ENCODE measurements at regions not wholly inside any gene's neighbourhood (a gene's known extent, or its start where the extent isn't known, plus 50 kb on each side); places are given as distances from the start of the nearest gene placed in this dataset.

DNA sequence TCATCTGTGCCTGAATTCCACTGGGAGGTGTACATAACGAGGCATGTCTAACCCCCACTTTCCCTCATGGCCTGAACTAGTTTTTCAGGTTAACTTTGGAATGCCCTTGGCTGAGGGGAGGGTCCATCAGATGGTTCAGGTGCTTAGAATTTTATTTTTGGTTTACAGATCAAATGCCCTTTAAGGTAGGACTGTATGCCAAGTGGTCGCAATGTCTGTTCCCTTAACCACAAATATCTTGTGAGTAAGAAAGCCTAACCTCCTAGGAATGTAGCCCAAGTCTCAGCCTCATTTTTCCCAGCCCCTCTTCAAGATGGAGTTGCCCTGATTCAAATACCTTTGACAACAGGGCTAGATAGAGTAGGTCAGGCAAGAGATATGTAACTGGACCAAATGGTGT lies 78.4 kb downstream of the RNASET2 start:
- H3K4me1 Mint-ChIP-seq: no peaks in the 10 kb centered on the region
- no peak for DNase-seq
- no peaks in the 10 kb centered on the region for H3K27me3 Mint-ChIP-seq
- H3K4me3 Mint-ChIP-seq: no peak overlapping the region
- H3K27ac Mint-ChIP-seq: no peak overlapping the region
- CTCF ChIA-PET: no interaction called here
- POLR2A ChIA-PET: no interaction called here
- H3K9me3 Mint-ChIP-seq: peaks cover 3% of the 10 kb centered on the region
- no peaks in the 10 kb centered on the region for H3K36me3 Mint-ChIP-seq (ENCODE audit: low read depth)

DNA sequence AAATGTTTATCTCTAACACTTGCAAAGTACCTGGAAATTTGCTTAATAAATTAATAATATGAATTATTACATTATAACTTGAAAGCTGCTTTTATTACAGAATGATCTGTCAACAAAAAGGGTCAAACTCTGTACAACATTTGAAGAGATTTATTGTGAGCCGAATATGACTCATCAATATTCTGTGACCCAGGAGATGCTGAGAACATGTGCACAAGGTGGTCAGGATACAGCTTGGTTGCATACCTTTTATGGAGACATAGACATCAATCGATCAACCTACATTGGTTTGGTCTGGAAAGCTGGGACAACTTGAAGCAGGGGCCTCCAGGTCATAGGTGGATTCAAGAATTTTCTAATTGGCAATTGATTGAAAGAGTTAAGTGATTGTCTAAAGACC lies 79.0 kb downstream of the RNASET2 start:
- CTCF ChIA-PET: no interaction called here
- no peak overlapping the region for H3K27ac Mint-ChIP-seq
- H3K9me3 Mint-ChIP-seq: no peaks in the 10 kb centered on the region
- no peaks in the 10 kb centered on the region for H3K4me1 Mint-ChIP-seq
- no peaks in the 10 kb centered on the region for H3K27me3 Mint-ChIP-seq
- H3K36me3 Mint-ChIP-seq (ENCODE audit: low read depth): no peaks in the 10 kb centered on the region
- H3K4me3 Mint-ChIP-seq: no peak overlapping the region
- no peak for DNase-seq
- POLR2A ChIA-PET: no interaction called here

DNA sequence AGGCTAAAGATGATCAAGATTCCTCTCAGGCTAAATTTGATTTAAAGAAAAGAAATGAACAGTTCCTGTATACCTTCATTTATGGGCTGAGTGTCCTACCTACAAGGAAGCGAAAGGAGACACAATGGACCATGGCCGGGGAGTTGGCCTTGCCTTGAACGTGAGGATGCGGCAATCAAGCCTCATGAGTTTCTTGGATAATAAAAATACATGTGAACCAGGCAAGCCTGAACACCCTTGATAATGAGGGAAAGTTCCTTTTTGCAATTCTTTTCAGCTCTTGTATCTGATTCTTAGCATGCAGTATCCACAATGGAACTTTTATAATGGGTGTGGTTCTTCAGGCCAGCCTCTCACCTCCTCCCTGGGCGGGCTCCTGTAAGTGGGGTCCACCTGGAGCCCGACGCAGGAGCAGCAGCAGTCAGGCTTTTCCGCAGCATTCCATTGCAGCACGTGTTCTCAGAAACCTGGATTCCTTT lies 83.8 kb downstream of the RNASET2 start:
- H3K36me3 Mint-ChIP-seq (ENCODE audit: low read depth): no peaks in the 10 kb centered on the region
- H3K4me3 Mint-ChIP-seq: no peak overlapping the region
- no peak overlapping the region for H3K27ac Mint-ChIP-seq
- H3K9me3 Mint-ChIP-seq: no peaks in the 10 kb centered on the region
- no peaks in the 10 kb centered on the region for H3K27me3 Mint-ChIP-seq
- no peaks in the 10 kb centered on the region for H3K4me1 Mint-ChIP-seq
- DNase-seq: no peak
- ChIA-PET CTCF (interaction anchor here (1.1 kb wide), 1 partner anchor 10 kb away, joined by 3 read pairs; no protein-coding TSS in a partner anchor), POLR2A (no interaction called here)

DNA sequence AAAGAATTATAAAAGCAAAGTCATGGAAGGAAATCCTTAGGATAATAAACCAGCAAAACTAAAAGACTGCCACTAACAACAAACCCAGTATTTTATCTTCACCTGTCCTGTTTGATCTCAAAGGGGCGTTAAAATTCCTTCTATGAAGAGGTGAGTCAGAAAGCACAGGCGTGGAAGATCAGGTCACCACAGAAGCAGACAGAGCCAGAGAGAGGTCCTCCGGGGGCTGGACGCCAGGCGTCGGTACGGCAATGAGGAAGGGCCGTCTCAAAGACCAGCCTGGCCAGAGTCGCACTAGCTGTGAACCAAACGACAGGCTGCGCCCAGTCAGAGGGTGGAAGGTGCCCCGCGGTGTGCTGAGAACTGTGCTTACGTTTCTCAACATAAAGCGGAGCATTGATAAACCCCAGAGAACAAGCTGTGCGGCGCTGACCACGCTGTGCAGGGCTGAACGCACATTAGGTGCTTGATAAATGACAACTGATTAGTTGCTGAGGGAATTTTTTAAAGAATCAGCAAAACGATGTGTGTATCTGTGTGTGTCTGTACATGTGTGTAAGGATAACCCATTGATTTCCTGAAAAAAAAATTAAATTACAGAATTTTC lies 85.6 kb downstream of the RNASET2 start:
- no peak overlapping the region for H3K4me3 Mint-ChIP-seq
- DNase-seq: no peak
- no peak overlapping the region for H3K27ac Mint-ChIP-seq
- POLR2A ChIA-PET: no interaction called here
- H3K27me3 Mint-ChIP-seq: no peaks in the 10 kb centered on the region
- H3K9me3 Mint-ChIP-seq: no peaks in the 10 kb centered on the region
- CTCF ChIA-PET: no interaction called here
- no peaks in the 10 kb centered on the region for H3K36me3 Mint-ChIP-seq (ENCODE audit: low read depth)
- H3K4me1 Mint-ChIP-seq: no peaks in the 10 kb centered on the region

DNA sequence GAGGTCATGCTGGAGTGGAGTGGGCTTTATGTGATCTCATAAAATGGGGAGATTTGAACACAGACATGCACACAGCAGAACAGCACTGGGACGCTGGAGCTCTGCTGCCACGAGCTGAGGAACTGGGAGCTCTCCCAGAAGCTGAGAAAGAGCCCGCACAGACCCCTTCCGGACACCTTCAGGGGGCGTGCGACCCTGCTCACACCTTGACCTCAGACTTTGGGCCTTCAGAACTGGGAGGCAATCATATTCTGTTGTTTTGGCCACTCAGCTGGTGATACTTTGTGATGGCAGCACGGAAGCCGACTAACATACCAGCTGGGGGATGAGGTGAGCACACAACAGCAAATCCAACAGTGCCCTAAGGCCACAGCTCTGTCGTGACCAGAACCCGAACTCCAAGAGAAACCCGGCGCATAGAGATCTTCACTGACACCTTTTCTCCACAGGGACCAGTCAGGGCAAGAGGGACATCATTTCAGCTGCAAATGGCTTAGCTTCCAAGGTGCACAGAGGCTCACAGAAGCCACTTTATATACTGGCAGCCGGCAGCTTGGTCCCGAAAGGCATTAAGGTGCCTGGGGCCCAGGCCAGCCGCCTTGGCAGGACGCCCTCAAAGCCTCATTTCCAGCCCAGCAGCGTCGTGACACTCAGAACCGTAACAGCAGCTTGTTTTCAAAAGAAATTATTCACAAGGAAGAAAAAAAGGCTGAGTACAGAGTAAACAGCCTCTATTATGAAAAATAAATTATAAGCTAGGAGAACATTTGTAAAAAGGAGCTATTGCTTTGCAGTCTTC lies 89.3 kb downstream of the RNASET2 start:
- H3K27ac Mint-ChIP-seq: no peak overlapping the region

DNA sequence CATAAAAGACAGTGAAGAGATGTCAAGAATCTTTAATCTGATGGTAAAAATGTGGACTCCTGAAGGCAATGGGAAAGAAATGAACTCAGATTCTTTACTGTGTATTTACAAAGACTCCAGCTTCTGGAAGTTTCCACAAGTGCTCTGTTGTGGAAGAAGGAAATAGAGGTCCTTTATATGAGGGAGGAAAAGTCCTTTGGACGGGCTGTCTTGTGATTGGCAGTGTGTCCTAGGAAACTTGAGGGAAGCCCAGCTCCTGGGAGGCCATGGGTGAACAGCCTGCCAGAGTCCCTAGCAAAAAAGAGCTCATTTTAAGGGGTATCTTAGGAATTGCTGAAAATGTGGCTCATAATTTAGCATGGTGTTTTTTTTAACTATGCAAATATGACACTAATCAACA lies 92.0 kb downstream of the RNASET2 start:
- Mint-ChIP-seq H3K4me3 (no peak overlapping the region), H3K27ac (no peak overlapping the region)
- POLR2A ChIA-PET: no interaction called here

More for the DNA sequence above, 89.3 kb downstream of the RNASET2 start:
- ChIA-PET CTCF (no interaction called here), POLR2A (no interaction called here)
- peaks cover under 1% of the 10 kb centered on the region for H3K4me1 Mint-ChIP-seq
- H3K27me3 Mint-ChIP-seq: peaks cover 17% of the 10 kb centered on the region
- no peak for DNase-seq
- H3K4me3 Mint-ChIP-seq: no peak overlapping the region
- no peaks in the 10 kb centered on the region for H3K36me3 Mint-ChIP-seq (ENCODE audit: low read depth)
- H3K9me3 Mint-ChIP-seq: no peaks in the 10 kb centered on the region

DNA sequence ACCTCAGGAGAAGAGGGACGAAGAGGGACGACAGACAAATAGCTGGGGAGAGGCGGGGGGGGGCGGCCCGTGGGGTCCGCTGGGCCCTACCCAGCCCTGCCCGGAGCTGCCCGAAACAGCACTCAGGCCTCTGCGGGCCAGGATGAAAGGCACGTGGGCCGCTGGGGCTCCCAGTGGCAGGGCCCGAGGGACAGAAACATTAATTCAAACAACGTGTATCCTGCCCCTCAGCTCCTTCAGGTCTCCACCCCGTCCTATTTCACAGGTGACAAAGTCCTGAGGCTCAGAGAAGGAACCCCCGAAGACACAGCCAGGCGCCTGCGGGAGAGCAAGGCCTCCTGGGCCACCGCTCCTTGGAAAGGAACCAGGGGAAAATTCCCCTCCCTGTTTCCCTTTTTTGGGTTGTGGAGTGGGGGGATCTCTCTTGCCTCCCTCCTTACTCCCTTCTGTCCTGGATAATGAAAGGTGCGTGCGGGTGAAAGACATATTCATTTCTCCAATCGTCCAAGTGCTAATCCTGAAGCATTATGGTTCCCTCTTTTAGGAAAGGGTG lies 93.3 kb downstream of the RNASET2 start:
- POLR2A ChIA-PET: no interaction called here
- no peaks in the 10 kb centered on the region for H3K36me3 Mint-ChIP-seq (ENCODE audit: low read depth)
- H3K27ac Mint-ChIP-seq: no peak overlapping the region
- DNase-seq: no peak
- H3K27me3 Mint-ChIP-seq: peaks cover 41% of the 10 kb centered on the region
- CTCF ChIA-PET: interaction anchor here (0.8 to 1.4 kb wide), 3 partner anchors 10 to 95 kb away, joined by 3 read pairs; no protein-coding TSS in a partner anchor
- H3K4me1 Mint-ChIP-seq: peaks cover 7% of the 10 kb centered on the region
- no peaks in the 10 kb centered on the region for H3K9me3 Mint-ChIP-seq
- peak overlapping the region; percentile 70 for H3K4me3 Mint-ChIP-seq

More for the DNA sequence above, 92.0 kb downstream of the RNASET2 start:
- no peak for DNase-seq
- Mint-ChIP-seq H3K27me3 (peaks cover 39% of the 10 kb centered on the region), H3K9me3 (no peaks in the 10 kb centered on the region), H3K36me3 (ENCODE audit: low read depth) (no peaks in the 10 kb centered on the region), H3K4me1 (peaks cover 7% of the 10 kb centered on the region)
- CTCF ChIA-PET: no interaction called here

DNA sequence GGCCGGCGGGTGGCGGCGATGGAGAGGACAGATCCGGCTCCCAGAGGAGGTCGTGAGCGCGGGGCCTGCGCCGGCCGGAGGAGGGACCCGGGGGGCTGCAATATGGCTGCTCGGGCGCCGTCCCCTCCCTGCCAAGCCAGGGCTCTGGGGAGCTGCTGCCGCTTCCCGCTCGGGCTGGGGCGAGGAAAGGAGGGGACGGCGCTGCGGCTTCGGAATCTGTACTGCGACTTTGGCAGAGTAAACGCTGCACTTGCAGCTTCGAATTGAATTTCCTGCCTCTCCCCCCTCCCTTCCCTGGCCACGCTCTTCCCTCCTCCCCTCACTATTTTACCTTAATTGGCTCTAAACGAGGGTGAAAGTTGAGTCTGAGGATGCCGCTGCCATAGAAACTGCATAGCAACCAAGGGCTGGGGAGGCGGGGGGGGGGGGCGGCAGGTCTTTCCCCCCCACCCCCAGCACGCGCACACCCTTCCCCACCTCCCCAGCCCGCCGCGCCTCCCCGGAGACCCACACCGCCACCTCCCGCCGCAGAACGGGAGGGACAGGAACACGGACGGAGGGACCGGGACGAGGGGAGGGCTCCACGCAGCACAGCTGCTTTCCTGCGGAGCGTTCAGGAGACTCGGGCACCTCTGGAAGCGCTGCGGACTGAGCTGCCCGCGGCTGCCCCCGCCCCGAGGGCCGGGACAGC lies 93.9 kb downstream of the RNASET2 start:
- Mint-ChIP-seq H3K4me3 (peak overlapping the region; percentile 70), H3K27ac (no peak overlapping the region), H3K9me3 (no peaks in the 10 kb centered on the region), H3K36me3 (ENCODE audit: low read depth) (no peaks in the 10 kb centered on the region), H3K27me3 (peaks cover 41% of the 10 kb centered on the region), H3K4me1 (peaks cover 7% of the 10 kb centered on the region)
- POLR2A ChIA-PET: no interaction called here
- CTCF ChIA-PET: interaction anchor here (0.8 to 1.4 kb wide), 3 partner anchors 10 to 95 kb away, joined by 3 read pairs; no protein-coding TSS in a partner anchor
- DNase-seq: peak; percentile 43

DNA sequence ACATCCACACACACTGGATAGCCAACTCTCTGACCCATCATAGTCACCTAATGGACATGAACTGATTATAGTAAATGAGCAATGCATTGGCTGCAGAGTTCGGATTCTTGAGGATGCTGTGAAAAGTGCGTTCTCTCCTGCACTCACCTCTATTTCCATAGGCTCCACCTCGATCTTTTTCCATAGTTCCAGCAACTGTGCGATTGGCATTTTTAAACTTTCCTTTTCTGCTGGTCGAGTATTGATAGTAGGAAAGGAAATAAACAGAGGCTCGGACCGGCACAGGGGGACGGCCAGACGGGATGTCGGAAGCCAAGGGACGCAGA lies 94.4 kb downstream of the RNASET2 start:
- CTCF ChIA-PET: interaction anchor here (1.4 kb wide), 1 partner anchor 87 kb away, joined by 3 read pairs; no protein-coding TSS in a partner anchor

DNA sequence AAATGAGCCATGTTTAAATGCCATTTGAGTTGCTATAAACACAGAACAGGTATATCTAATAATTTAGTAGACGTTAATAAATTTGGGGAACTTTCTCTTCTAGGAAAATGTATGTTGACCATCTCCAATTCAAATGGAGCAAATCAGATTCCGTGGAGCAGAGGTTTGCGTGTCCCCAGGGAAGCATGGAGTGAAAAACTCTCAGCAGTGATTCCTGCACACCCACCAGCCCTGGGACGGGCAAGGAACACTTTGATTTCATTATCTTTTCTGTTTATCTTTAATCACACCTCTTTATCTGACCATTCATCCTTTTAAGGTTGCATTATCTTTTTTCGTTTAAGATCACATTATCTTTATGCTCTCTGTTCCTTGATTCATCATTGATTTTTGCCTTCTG lies 95.0 kb downstream of the RNASET2 start:
- POLR2A ChIA-PET: no interaction called here
- no peaks in the 10 kb centered on the region for H3K9me3 Mint-ChIP-seq
- H3K4me1 Mint-ChIP-seq: peaks cover 7% of the 10 kb centered on the region
- no peak for DNase-seq
- no peak overlapping the region for H3K4me3 Mint-ChIP-seq
- peaks cover 41% of the 10 kb centered on the region for H3K27me3 Mint-ChIP-seq
- no peaks in the 10 kb centered on the region for H3K36me3 Mint-ChIP-seq (ENCODE audit: low read depth)
- no peak overlapping the region for H3K27ac Mint-ChIP-seq
- CTCF ChIA-PET: no interaction called here

More for the DNA sequence above, 94.4 kb downstream of the RNASET2 start:
- Mint-ChIP-seq H3K27ac (no peak overlapping the region), H3K4me1 (peaks cover 7% of the 10 kb centered on the region), H3K27me3 (peaks cover 41% of the 10 kb centered on the region), H3K4me3 (peak overlapping the region; percentile 70), H3K36me3 (ENCODE audit: low read depth) (no peaks in the 10 kb centered on the region), H3K9me3 (no peaks in the 10 kb centered on the region)
- POLR2A ChIA-PET: no interaction called here
- DNase-seq: no peak

DNA sequence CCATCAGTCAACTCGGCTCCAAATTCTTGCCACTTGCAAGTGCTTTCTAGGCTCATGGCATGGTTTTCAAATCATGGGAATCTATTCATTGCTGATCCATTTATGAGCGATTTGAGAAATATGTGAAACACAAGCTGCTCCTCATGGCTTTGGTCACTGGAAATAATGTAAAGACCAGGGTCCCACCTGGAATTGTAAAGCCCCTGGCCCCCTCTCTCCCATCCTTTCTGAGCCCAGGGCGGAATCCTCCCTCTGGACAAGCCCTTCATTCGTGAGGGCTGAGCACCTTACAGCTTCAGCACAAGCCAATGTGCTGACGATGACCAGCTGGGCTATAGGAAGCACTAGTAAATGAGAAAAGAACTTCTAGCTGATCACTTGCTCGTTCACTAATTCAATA lies 96.0 kb downstream of the RNASET2 start:
- POLR2A ChIA-PET: no interaction called here
- CTCF ChIA-PET: interaction anchor here (0.9 to 1.2 kb wide), 2 partner anchors 21 to 51 kb away, joined by 3 to 4 read pairs; no protein-coding TSS in a partner anchor
- H3K27ac Mint-ChIP-seq: no peak overlapping the region
- H3K27me3 Mint-ChIP-seq: peaks cover 41% of the 10 kb centered on the region
- DNase-seq: no peak
- H3K4me1 Mint-ChIP-seq: peaks cover 7% of the 10 kb centered on the region
- no peak overlapping the region for H3K4me3 Mint-ChIP-seq
- no peaks in the 10 kb centered on the region for H3K9me3 Mint-ChIP-seq
- no peaks in the 10 kb centered on the region for H3K36me3 Mint-ChIP-seq (ENCODE audit: low read depth)

DNA sequence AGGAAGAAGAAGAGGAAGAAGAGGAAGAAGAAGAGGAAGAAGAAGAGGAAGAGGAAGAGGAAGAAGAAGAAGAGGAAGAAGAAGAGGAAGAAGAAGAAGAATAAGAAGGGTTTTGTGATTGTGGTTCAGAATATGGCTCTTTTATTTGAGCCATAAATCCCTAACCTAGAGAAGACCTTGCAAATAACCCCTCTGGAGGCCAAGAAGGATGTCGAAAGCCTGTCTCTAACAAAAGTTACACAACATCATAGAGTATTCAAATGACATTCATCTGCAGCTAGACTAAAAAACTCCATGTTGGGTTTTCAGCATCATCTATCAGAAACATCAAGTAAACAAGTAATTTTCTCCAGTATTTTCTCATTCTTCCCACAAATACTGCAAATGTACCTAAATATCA lies 100.9 kb downstream of the RNASET2 start:
- no peak for DNase-seq
- no peaks in the 10 kb centered on the region for H3K36me3 Mint-ChIP-seq (ENCODE audit: low read depth)
- H3K27ac Mint-ChIP-seq: no peak overlapping the region
- no peaks in the 10 kb centered on the region for H3K4me1 Mint-ChIP-seq
- no peak overlapping the region for H3K4me3 Mint-ChIP-seq
- POLR2A ChIA-PET: no interaction called here
- no peaks in the 10 kb centered on the region for H3K9me3 Mint-ChIP-seq
- CTCF ChIA-PET: no interaction called here
- peaks cover 9% of the 10 kb centered on the region for H3K27me3 Mint-ChIP-seq

All from activated CD4-positive, alpha-beta T cell treated with anti-CD3 and anti-CD28 coated beads, Interleukin-2, amount 10 ng/mL, durations not matched to agents 7 days and 5 days (primary cell).